Islet precursor cell (in vitro differentiated cells): ENCODE measurements at regions not wholly inside any gene's neighbourhood (a gene's known extent, or its start where the extent isn't known, plus 50 kb on each side); places are given as distances from the start of the nearest gene placed in this dataset.
A peak's percentile ranks its signal among the peaks of the same experiment; 100 is the strongest.

Source experiments
- DNase-seq: peaks from one replicate; pipeline ENCODE4 v3.0.0-alpha.2; 2018

DNA sequence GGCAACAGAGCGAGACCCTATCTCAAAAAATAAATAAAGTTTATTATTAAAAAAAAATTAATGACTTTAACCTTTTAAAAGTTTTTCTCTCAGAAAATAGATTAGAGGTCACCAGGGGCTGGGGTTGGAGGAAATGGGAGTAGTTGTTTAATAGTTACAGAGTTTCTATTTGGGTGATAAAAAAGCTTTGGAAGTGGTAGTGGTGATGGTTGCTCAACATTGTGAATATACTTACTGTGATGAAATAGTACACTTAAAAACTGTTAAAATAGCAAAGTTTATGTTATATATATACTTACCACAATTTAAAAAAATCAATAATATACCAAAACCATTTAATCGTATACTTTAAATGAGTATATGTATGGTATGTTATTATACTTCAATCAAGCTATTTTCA is 59.6 kb downstream of the ARL6IP4 start:
- DNase-seq, result no peak

DNA sequence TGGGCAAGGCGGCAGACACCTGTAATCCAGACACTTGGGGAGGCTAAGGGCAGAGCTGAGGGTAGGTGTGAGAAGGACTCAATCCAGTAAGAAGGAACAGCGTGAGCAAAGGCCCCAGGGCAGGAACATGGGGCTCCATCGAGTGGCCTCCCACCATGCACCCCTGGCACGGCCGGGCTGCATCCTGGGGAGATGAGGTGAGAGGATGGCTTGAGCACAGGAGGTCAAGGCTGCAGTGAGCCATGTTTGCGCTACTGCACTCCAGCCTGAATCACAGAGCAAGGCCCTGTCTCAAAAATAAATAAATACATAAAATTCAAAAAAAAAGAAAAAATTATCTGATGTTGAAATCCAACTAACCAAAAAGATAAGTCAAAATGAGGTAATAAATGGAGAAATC is 58.5 kb downstream of the ARL6IP4 start:
- DNase-seq, result peak; percentile 46

DNA sequence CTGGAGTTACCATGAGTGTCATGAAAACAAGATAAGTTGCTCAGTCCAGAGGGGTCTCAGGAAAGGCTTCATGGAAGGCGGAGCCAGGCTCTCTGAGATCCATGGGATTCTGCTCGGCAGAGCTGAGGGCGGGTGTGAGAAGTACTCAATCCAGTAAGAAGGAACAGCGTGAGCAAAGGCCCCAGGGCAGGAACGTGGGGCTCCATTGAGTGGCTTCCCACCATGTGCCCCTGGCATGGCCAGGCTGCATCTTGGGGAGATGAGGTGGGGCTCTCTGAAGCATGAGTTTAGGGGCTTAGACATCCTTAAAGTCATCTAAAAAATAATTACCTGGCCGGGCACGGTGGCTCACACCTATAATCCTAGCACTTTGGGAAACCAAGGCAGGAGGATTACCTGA is 58.0 kb downstream of the ARL6IP4 start:
- DNase-seq, result peak; percentile 50

DNA sequence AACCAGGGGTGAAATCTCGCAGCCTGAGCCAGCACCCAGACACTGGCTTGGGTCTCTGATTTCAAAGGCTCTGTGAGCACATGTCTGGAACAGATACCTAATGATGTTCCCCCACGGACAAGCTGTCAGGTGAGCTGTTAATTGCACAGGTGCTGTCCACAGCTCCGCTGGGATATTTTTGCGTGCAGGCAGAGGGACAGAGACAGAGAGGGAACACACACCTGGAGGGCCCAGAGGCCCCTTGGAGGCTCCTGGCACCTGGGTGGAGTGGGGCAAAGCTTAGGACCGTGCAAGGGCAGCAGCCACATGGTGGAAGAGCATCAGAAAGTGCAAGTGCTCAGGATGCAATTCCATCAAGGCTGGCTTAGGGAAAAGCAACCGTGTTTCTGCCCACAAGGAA is 57.3 kb downstream of the ARL6IP4 start:
- peak; percentile 56 for DNase-seq

DNA sequence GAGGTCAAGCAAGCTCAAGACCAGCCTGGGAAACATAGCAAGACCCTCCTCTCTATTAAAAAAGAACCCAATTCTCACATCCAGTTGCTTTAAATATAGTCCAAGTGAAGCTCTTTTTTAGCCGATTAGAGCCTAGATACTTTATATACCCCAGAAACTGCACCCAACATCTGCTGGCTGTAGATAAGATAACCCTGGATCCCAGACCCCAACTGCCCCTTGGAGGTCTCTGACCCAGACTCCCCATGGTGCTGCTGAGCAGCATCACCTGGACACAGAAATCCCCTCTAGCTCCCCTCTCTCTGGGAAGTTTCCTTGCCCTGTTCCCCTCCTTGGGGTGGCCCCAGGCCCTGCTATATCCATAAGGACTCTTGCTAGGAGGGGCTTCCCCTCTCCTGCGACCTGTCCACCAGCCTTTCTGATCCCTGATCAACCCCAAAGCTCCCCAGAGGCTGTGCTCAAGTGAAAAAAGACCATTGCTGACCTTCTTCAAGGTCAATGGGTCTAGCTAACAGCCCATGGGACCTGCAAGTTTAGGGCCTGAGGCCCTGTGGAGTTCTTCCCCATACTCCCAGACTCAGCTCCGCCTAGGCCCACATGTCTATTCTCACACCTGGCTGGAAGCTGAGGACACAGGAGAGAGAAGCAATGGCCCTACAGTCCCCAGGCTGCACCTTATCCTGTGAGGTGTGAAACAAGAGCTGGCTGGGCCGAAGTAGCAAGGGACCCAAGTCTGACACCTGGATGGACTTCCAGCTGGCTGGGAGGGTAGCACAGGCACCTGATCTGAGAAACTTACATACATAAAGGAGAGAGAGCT is 56.2 kb downstream of the ARL6IP4 start:
- DNase-seq, result peak; percentile 55

DNA sequence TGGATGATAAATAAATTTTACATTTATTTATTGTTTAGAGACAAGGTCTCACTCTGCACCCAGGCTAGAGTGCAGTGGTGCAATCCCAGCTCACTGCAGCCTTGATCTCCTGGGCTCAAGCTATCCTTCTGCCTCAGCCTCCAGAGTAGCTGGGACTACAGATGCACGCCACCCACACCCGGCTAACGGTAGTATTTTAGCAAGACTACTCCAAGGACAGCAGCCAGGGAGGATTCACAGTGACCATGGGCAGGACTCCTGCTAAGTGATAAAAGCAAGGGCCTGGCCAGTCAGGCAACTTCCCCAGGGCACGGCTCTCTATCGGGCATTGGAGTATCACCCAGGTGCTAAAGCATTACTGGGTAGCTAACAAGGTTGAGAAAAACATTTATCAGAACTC is 55.4 kb downstream of the ARL6IP4 start:
- DNase-seq, result peak; percentile 45

DNA sequence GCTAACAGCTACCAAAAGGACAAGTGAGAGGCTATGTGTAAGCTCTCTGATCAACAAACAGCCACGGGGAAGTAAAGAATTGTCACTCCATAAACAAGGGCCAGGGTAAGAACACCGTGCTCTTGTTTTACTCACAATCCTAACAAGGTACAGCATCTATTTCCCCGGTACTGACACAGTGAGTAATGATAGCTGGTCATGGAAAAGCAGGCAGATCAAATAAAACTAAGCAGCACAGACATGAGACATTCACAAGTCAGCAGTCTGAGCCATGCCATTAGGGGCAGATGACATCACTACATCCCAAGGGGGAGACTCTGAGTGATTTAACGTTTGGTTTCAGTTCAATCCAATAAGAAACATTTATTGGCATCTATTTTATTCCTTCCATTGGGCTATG is 54.4 kb downstream of the ARL6IP4 start:
- peak; percentile 55 for DNase-seq

DNA sequence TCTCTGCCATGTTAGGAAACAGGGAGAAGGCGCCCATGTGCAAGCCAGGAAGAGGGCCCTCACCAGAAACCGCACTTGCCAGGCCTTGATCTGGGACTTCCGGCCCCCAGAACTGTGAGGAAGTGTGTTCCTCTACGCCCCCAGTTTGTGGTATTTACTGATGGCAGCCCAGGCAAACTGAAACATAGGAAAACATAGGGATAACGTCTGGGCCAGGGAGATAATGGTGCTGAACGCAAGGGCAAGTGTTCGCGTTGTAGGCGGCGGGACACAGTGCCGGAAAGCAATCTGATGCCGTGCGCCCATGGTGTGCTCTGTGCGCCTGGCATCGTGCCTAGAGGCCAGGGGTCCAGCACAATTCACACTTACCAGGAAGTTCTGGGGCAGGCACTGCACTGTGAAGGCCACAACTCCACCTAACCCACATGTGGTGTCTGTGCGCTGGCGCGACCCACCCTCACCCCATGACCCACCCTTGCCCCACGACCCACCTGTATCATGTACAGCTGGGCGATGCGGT is 53.6 kb downstream of the ARL6IP4 start:
- DNase-seq, result peak; percentile 37

DNA sequence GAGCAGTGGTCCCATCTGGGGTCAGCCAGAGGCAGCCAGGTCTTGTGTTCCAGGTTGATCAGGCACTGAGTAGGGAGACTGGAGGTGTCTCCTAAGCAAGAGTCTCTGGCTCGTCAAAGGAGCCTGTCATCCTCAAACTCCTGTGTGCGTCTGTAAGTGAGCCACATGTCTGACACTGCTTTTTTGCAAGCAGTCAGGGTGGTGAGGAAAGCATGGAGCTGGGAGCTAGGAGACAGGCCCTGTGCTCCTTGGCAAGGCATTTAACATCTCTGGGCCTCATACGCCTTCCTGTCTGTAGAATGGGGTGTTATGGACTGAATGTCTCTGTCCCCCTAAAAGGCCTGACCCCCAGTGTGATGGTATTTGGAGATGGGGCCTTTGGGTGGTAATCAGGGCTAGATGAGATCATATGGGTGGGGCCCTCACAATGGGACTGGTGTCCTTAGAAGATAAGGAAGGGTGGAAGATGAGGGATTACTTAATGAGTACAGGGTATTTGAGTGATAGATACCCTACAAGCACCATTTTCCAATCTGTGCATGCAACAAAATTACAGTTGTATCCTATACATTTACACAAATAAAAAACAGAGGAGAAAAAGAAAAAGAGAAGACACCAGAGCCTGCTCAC is 53.0 kb downstream of the ARL6IP4 start:
- DNase-seq, result no peak

DNA sequence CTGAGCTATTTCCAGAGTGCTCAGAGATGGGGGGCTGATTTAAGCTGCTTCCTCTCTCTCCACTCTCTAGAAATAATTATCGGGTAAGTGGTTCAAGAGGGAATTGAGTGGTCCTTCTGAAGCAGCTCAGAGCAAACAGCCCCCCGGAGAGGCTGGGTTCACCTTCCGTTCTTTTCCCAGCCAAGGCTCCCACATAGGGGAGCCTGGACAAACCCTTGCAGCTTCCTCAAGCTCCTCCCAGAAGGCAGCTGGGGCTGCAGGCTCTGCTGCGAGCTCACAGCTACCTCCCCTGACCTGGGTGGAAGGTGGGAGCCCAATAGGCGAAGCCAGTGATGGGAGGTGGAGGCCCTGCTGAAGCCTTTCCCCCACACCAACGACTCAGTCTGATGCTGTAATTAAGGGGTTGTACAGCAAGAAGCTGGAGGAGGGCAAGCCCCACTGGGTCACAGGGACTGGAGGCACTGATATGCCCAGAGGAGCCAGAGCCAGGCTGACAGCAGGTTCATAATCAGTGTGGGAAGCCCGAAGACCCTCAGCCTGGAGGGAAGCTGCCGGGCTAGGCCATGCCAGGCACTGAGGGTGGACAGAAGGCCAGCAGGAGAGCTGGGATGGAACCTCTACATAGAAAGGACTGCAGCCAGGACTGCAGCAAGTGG is 52.4 kb downstream of the ARL6IP4 start:
- peak; percentile 52 for DNase-seq
